ENCODE measurements at regions not wholly inside any gene's neighbourhood (a gene's known extent, or its start where the extent isn't known, plus 50 kb on each side); places are given as distances from the start of the nearest gene placed in this dataset.

- H3K4me3 ChIP-seq (ENCODE audit: low read length): no peak overlapping the region
- DNase-seq (ENCODE audit: low read depth): no peak
- no peak for TF ChIP-seq CTCF (conservative IDR thresholded peaks at IDR 0.05; ENCODE audit: low read length)
Measured at GRCh38 chr6:93105907-93106306, 313.5 kb downstream of the EPHA7 start.

GRCh38 chr6:93105017-93105416 lies 314.3 kb downstream of the EPHA7 start:
- no peak for TF ChIP-seq CTCF (conservative IDR thresholded peaks at IDR 0.05; ENCODE audit: low read length)
- H3K4me3 ChIP-seq (ENCODE audit: low read length): no peak overlapping the region
- no peak for DNase-seq (ENCODE audit: low read depth)

- no peak for TF ChIP-seq CTCF (conservative IDR thresholded peaks at IDR 0.05; ENCODE audit: low read length)
Measured at GRCh38 chr6:93104195-93104817, 315.1 kb downstream of the EPHA7 start.

GRCh38 chr6:93088621-93089501 lies 330.5 kb downstream of the EPHA7 start:
- no peak overlapping the region for H3K4me3 ChIP-seq (ENCODE audit: low read length)
- no peak for TF ChIP-seq CTCF (conservative IDR thresholded peaks at IDR 0.05; ENCODE audit: low read length)
- no peak for DNase-seq (ENCODE audit: low read depth)

More at GRCh38 chr6:93104195-93104817, 315.1 kb downstream of the EPHA7 start:
- no peak overlapping the region for H3K4me3 ChIP-seq (ENCODE audit: low read length)
- DNase-seq (ENCODE audit: low read depth): no peak

- no peak for TF ChIP-seq CTCF (conservative IDR thresholded peaks at IDR 0.05; ENCODE audit: low read length)
- no peak for DNase-seq (ENCODE audit: low read depth)
- no peak overlapping the region for H3K4me3 ChIP-seq (ENCODE audit: low read length)
Measured at GRCh38 chr6:93087606-93088005, 331.8 kb downstream of the EPHA7 start.

- TF ChIP-seq CTCF (conservative IDR thresholded peaks at IDR 0.05; ENCODE audit: low read length): no peak
- DNase-seq (ENCODE audit: low read depth): no peak
- no peak overlapping the region for H3K4me3 ChIP-seq (ENCODE audit: low read length)
Measured at GRCh38 chr6:93086351-93086750, 333.0 kb downstream of the EPHA7 start.
